AG04450 (cell line): ENCODE measurements at regions not wholly inside any gene's neighbourhood (a gene's known extent, or its start where the extent isn't known, plus 50 kb on each side); places are given as distances from the start of the nearest gene placed in this dataset.

Experiments
- CTCF ChIA-PET: fragments of 300-600, 350-600 bp; formaldehyde crosslinking; extraction: SDS; loops from one replicate; lab custom pipeline; 2022; ENCODE audit warnings: antibody characterized with exemption, inconsistent platforms; lab: Charles Lee
- POLR2A ChIA-PET: fragments of 350-600 bp; formaldehyde crosslinking; extraction: SDS; loops from one replicate; lab custom pipeline; 2021; ENCODE audit warnings: antibody characterized with exemption, inconsistent platforms; lab: Yijun Ruan, JAX
- DNase-seq: peaks from one replicate; pipeline ENCODE4 v3.0.0-alpha.2; 2011; ENCODE audit warnings: low read depth, low spot score
- H3K27ac ChIP-seq: one replicate; pipeline ENCODE4 v1.5.1; 2012; ENCODE audit warnings: low read depth, low read length, control low read depth
- H3K27me3 ChIP-seq: one replicate; pipeline ENCODE4 v1.6.0; 2012; ENCODE audit warnings: low read length; ENCODE audit not compliant: control insufficient read depth, insufficient read depth
- H3K4me3 ChIP-seq: 2 replicates; pipeline ENCODE4 v1.5.1; 2011; ENCODE audit warnings: mild to moderate bottlenecking, low read depth, low read length, control low read depth
- H3K9me3 ChIP-seq: 2 replicates; pipeline ENCODE4 v1.5.1; 2012; ENCODE audit warnings: low read length; ENCODE audit not compliant: control insufficient read depth, insufficient read depth
- CTCF ChIP-seq: IDR thresholded peaks from 2 replicates; pipeline ENCODE4 v1.5.1; 2011; ENCODE audit warnings: low read depth, low read length, control low read depth, inconsistent platforms

DNA sequence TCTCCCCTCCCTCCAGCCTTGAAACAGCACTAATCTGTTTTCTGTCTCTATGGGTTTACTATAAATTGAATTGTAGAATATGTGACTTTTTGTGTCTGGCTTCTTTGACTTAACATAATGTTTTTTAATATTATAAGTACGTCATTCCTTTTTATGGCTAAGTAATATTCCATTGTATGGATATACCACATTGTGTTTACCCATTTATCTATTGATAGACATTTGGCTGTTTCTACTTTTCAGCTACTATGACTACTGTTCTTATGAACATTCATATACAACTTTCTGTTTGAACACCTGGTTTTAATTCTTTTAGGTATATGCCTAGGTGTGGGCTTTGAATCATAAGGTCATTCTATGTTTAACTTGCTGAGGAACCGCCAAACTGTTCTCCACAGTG, 961.9 kb downstream of the CDH8 start:
- ChIA-PET POLR2A (no interaction called here), CTCF (no interaction called here)
- no peak for TF ChIP-seq CTCF
- Histone ChIP-seq H3K4me3 (no peak overlapping the region), H3K9me3 (no peaks in the 10 kb centered on the region), H3K27ac (no peak overlapping the region), H3K27me3 (no peaks in the 10 kb centered on the region)
- no peak for DNase-seq

DNA sequence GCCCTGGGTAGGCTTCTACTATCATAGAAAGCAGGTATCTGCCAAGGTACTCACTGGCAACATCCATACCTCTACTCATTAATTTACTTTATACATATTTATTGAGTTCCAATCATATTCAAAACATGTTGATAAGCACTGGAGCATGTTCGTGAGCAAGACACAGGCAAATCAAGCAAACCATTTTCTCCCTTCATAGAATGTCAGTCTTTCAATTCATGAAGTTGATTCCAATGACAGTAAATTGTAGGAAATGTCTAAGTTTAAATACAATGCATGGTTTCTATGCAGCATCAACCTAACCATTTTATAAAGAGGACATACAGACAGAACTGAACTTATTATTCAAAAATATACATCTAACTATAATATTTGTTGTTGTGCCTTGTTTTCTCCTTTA, 978.6 kb downstream of the CDH8 start:
- Histone ChIP-seq H3K27me3 (no peaks in the 10 kb centered on the region), H3K9me3 (peaks cover 9% of the 10 kb centered on the region; the same call in 1 of the 2 replicates), H3K4me3 (no peak overlapping the region), H3K27ac (no peak overlapping the region)
- CTCF ChIA-PET: no interaction called here
- TF ChIP-seq CTCF: no peak
- no peak for DNase-seq
- POLR2A ChIA-PET: no interaction called here

GRCh38 chr16:61050547-61050946, 985.7 kb downstream of the CDH8 start:
- CTCF ChIA-PET: no interaction called here
- Histone ChIP-seq H3K4me3 (no peak overlapping the region), H3K27ac (no peak overlapping the region), H3K27me3 (no peaks in the 10 kb centered on the region), H3K9me3 (peaks cover 11% of the 10 kb centered on the region)
- no peak for DNase-seq
- no peak for TF ChIP-seq CTCF
- POLR2A ChIA-PET: interaction anchor here (0.7 kb wide), 1 partner anchor 13 kb away, joined by 3 read pairs; no protein-coding TSS in a partner anchor

- POLR2A ChIA-PET: no interaction called here
- CTCF ChIA-PET: no interaction called here
- H3K9me3 ChIP-seq: peaks cover 6% of the 10 kb centered on the region
- TF ChIP-seq CTCF: no peak
- DNase-seq: no peak
- H3K4me3 ChIP-seq: no peak overlapping the region
- H3K27ac ChIP-seq: no peak overlapping the region
- H3K27me3 ChIP-seq: no peaks in the 10 kb centered on the region
Observed at GRCh38 chr16:61045931-61046330, 990.3 kb downstream of the CDH8 start.

DNA sequence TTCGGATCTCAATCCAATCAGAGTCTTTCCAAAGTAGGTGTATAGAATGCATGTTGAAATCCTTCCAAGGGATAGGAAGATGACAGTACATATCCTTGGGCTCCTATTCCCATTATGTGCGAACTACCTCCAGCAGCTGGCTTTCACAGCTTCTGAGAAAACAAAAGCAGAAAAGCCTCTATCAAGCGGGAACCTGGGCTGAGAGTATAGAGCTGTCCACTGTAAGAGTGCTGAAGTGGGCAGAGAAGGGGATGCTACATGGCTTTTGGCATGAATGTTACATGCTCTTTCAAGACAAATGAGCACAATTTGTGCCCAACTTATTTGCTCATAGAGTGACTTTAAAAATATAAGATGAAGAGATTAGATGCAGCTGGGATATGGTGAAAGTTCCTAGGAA, 993.5 kb downstream of the CDH8 start:
- H3K27ac ChIP-seq: no peak overlapping the region
- no peaks in the 10 kb centered on the region for H3K27me3 ChIP-seq
- H3K4me3 ChIP-seq: no peak overlapping the region
- CTCF ChIA-PET: no interaction called here
- H3K9me3 ChIP-seq: no peaks in the 10 kb centered on the region
- POLR2A ChIA-PET: no interaction called here
- TF ChIP-seq CTCF: no peak
- DNase-seq: no peak
